ENCODE measurements at regions not wholly inside any gene's neighbourhood (a gene's known extent, or its start where the extent isn't known, plus 50 kb on each side); places are given as distances from the start of the nearest gene placed in this dataset.

GRCh38 chr1:219072329-219072728, 101.3 kb upstream of the LYPLAL1 start:
- Histone ChIP-seq H3K4me2 (ENCODE audit: low read length) (no peak overlapping the region), H4K20me1 (ENCODE audit: low read length) (no peaks in the 10 kb centered on the region), H3K9ac (ENCODE audit: low read length) (no peak overlapping the region), H3K9me2 (replicated peaks; ENCODE audit: low read length) (no peaks in the 10 kb centered on the region; the same call in 1 of the 2 replicates), H3K4me3 (ENCODE audit: low read length) (no peak overlapping the region), H3F3A (ENCODE audit: low read length, unreplicated experiment) (no peaks in the 10 kb centered on the region), H3K4me1 (ENCODE audit: insufficient read depth, low read length) (peaks cover 1% of the 10 kb centered on the region), H3K79me2 (ENCODE audit: low read length) (no peaks in the 10 kb centered on the region), H3K27ac (ENCODE audit: low read length) (no peak overlapping the region), H3K9me3 (ENCODE audit: low read length) (0 out of 2 replicates have a peak, but pooled peaks cover 4% of the 10 kb centered on the region), H2AFZ (ENCODE audit: low read length) (no peak overlapping the region), H3K27me3 (ENCODE audit: low read length) (no peaks in the 10 kb centered on the region), H3K36me3 (ENCODE audit: low read depth, low read length) (no peaks in the 10 kb centered on the region)
- ATAC-seq: no peak
- BruUV-seq (replicated peaks): no TSS peak
- DNase-seq: no peak
- intact Hi-C loops (cut with micrococcal nuclease): no loop called here
- TF ChIP-seq CTCF (conservative IDR thresholded peaks at IDR 0.05; ENCODE audit: low read depth, low read length) (no peak), EZH2phosphoT487 (IDR thresholded peaks at IDR 0.05; ENCODE audit: borderline replicate concordance, low read length) (no peak)
- POLR2A ChIA-PET (ENCODE audit: unreplicated experiment): no interaction called here
- CTCF ChIA-PET: no interaction called here

GRCh38 chr1:219074084-219074728, 99.5 kb upstream of the LYPLAL1 start:
- Histone ChIP-seq H3K27ac (ENCODE audit: low read length) (no peak overlapping the region), H3K4me1 (ENCODE audit: insufficient read depth, low read length) (no peaks in the 10 kb centered on the region), H3K36me3 (ENCODE audit: low read depth, low read length) (no peaks in the 10 kb centered on the region), H3K9me3 (ENCODE audit: low read length) (0 out of 2 replicates have a peak, but pooled peaks cover 4% of the 10 kb centered on the region), H3K9ac (ENCODE audit: low read length) (no peak overlapping the region), H3F3A (ENCODE audit: low read length, unreplicated experiment) (no peaks in the 10 kb centered on the region), H3K4me3 (ENCODE audit: low read length) (no peak overlapping the region), H3K4me2 (ENCODE audit: low read length) (no peak overlapping the region), H3K9me2 (replicated peaks; ENCODE audit: low read length) (no peaks in the 10 kb centered on the region; the same call in 1 of the 2 replicates), H3K27me3 (ENCODE audit: low read length) (no peaks in the 10 kb centered on the region), H3K79me2 (ENCODE audit: low read length) (no peaks in the 10 kb centered on the region), H4K20me1 (ENCODE audit: low read length) (no peaks in the 10 kb centered on the region), H2AFZ (ENCODE audit: low read length) (no peak overlapping the region)
- intact Hi-C loops (cut with micrococcal nuclease): no loop called here
- DNase-seq: no peak
- no TSS peak for BruUV-seq (replicated peaks)
- CTCF ChIA-PET: no interaction called here
- ATAC-seq: no peak
- POLR2A ChIA-PET (ENCODE audit: unreplicated experiment): no interaction called here
- TF ChIP-seq EZH2 (IDR thresholded peaks at IDR 0.05; ENCODE audit: low read length, unreplicated experiment) (no peak), CTCF (conservative IDR thresholded peaks at IDR 0.05; ENCODE audit: low read depth, low read length) (no peak), EZH2phosphoT487 (IDR thresholded peaks at IDR 0.05; ENCODE audit: borderline replicate concordance, low read length) (no peak)

GRCh38 chr1:219075121-219075879, 98.4 kb upstream of the LYPLAL1 start:
- ATAC-seq (no peak), DNase-seq (no peak)
- Histone ChIP-seq H4K20me1 (ENCODE audit: low read length) (no peaks in the 10 kb centered on the region), H3K4me2 (ENCODE audit: low read length) (no peak overlapping the region), H3K27me3 (ENCODE audit: low read length) (no peaks in the 10 kb centered on the region), H3K9ac (ENCODE audit: low read length) (no peak overlapping the region), H3K9me2 (replicated peaks; ENCODE audit: low read length) (no peaks in the 10 kb centered on the region; the same call in 1 of the 2 replicates), H2AFZ (ENCODE audit: low read length) (no peak overlapping the region), H3K4me1 (ENCODE audit: insufficient read depth, low read length) (no peaks in the 10 kb centered on the region), H3K36me3 (ENCODE audit: low read depth, low read length) (no peaks in the 10 kb centered on the region), H3K9me3 (ENCODE audit: low read length) (0 out of 2 replicates have a peak, but pooled peaks cover 4% of the 10 kb centered on the region), H3K4me3 (ENCODE audit: low read length) (no peak overlapping the region), H3K79me2 (ENCODE audit: low read length) (no peaks in the 10 kb centered on the region), H3F3A (ENCODE audit: low read length, unreplicated experiment) (no peaks in the 10 kb centered on the region), H3K27ac (ENCODE audit: low read length) (no peak overlapping the region)
- no TSS peak for BruUV-seq (replicated peaks)
- intact Hi-C loops (cut with micrococcal nuclease): no loop called here
- CTCF ChIA-PET: no interaction called here
- TF ChIP-seq CTCF (conservative IDR thresholded peaks at IDR 0.05; ENCODE audit: low read depth, low read length): no peak
- no peak for TF ChIP-seq EZH2phosphoT487 (IDR thresholded peaks at IDR 0.05; ENCODE audit: borderline replicate concordance, low read length)
- no peak for TF ChIP-seq EZH2 (IDR thresholded peaks at IDR 0.05; ENCODE audit: low read length, unreplicated experiment)
- POLR2A ChIA-PET (ENCODE audit: unreplicated experiment): interaction anchor here (0.6 kb wide), 1 partner anchor 573 kb away, joined by 3 read pairs; no protein-coding TSS in a partner anchor
